ENCODE measurements at regions not wholly inside any gene's neighbourhood (a gene's known extent, or its start where the extent isn't known, plus 50 kb on each side); places are given as distances from the start of the nearest gene placed in this dataset.
A peak's percentile ranks its signal among the peaks of the same experiment; 100 is the strongest.

- Histone ChIP-seq H3K27ac (ENCODE audit: low read depth, low read length) (no peak overlapping the region), H3K4me1 (ENCODE audit: control insufficient read depth in 3 of 3, insufficient read depth in 3 of 3, low read length in 3 of 3) (peaks cover 0 to 3% (median 0%) of the 10 kb centered on the region in 3 donors), H3K36me3 (ENCODE audit: control insufficient read depth in 3 of 3, insufficient read depth in 3 of 3, low read length in 3 of 3) (no peaks in the 10 kb centered on the region), H3K4me3 (ENCODE audit: low read length in 3 of 3) (no peak overlapping the region), H3K9me3 (ENCODE audit: control insufficient read depth in 3 of 3, low read length in 3 of 3) (no peaks in the 10 kb centered on the region), H3K27me3 (ENCODE audit: control insufficient read depth in 3 of 3, insufficient read depth in 3 of 3, low read length in 3 of 3) (no peaks in the 10 kb centered on the region), H3K9ac (ENCODE audit: low read depth in 1 of 3, low read length in 3 of 3) (no peak overlapping the region)
Observed at GRCh38 chr1:115210302-115210711, 121.0 kb upstream of the TSPAN2 start.

GRCh38 chr1:115204513-115204912, 115.2 kb upstream of the TSPAN2 start:
- no peak overlapping the region for H3K27ac ChIP-seq (ENCODE audit: low read depth, low read length)
- H3K9me3 ChIP-seq (ENCODE audit: control insufficient read depth in 3 of 3, low read length in 3 of 3) = no peaks in the 10 kb centered on the region
- H3K4me3 ChIP-seq (ENCODE audit: low read length in 3 of 3) = no peak overlapping the region
- H3K27me3 ChIP-seq (ENCODE audit: control insufficient read depth in 3 of 3, insufficient read depth in 3 of 3, low read length in 3 of 3) = no peaks in the 10 kb centered on the region
- H3K9ac ChIP-seq (ENCODE audit: low read depth in 1 of 3, low read length in 3 of 3) = no peak overlapping the region
- H3K4me1 ChIP-seq (ENCODE audit: control insufficient read depth in 3 of 3, insufficient read depth in 3 of 3, low read length in 3 of 3) = no peaks in the 10 kb centered on the region
- no peaks in the 10 kb centered on the region for H3K36me3 ChIP-seq (ENCODE audit: control insufficient read depth in 3 of 3, insufficient read depth in 3 of 3, low read length in 3 of 3)

GRCh38 chr1:115203287-115203686, 114.0 kb upstream of the TSPAN2 start:
- H3K9ac ChIP-seq (ENCODE audit: low read depth in 1 of 3, low read length in 3 of 3) = no peak overlapping the region
- no peak overlapping the region for H3K4me3 ChIP-seq (ENCODE audit: low read length in 3 of 3)
- H3K4me1 ChIP-seq (ENCODE audit: control insufficient read depth in 3 of 3, insufficient read depth in 3 of 3, low read length in 3 of 3) = peaks cover 0 to 6% (median 0%) of the 10 kb centered on the region in 3 donors
- H3K27me3 ChIP-seq (ENCODE audit: control insufficient read depth in 3 of 3, insufficient read depth in 3 of 3, low read length in 3 of 3) = no peaks in the 10 kb centered on the region
- no peaks in the 10 kb centered on the region for H3K9me3 ChIP-seq (ENCODE audit: control insufficient read depth in 3 of 3, low read length in 3 of 3)
- H3K27ac ChIP-seq (ENCODE audit: low read depth, low read length) = no peak overlapping the region
- no peaks in the 10 kb centered on the region for H3K36me3 ChIP-seq (ENCODE audit: control insufficient read depth in 3 of 3, insufficient read depth in 3 of 3, low read length in 3 of 3)

DNA sequence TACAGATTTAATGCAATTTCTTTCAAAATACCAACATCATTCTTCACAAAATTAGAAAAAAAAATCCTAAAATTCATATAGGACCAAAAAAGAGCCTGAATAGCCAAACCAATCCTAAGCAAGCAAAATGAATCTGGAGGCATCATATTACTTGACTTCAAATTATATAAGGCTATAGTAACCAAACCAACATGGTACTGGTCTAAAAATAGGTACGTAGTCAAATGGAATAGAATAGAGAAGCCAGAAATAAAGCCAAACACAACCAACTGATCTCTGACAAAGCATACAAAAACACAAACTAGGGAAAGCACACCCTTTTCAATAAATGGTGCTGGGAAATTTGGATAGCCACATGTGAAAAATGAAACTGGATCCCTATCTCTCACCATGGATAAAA, 112.3 kb upstream of the TSPAN2 start:
- Histone ChIP-seq H3K4me1 (ENCODE audit: control insufficient read depth in 3 of 3, insufficient read depth in 3 of 3, low read length in 3 of 3) (peaks cover 0 to 17% (median 2%) of the 10 kb centered on the region in 3 donors), H3K9me3 (ENCODE audit: control insufficient read depth in 3 of 3, low read length in 3 of 3) (no peaks in the 10 kb centered on the region), H3K27me3 (ENCODE audit: control insufficient read depth in 3 of 3, insufficient read depth in 3 of 3, low read length in 3 of 3) (no peaks in the 10 kb centered on the region), H3K36me3 (ENCODE audit: control insufficient read depth in 3 of 3, insufficient read depth in 3 of 3, low read length in 3 of 3) (no peaks in the 10 kb centered on the region), H3K4me3 (ENCODE audit: low read length in 3 of 3) (no peak overlapping the region), H3K9ac (ENCODE audit: low read depth in 1 of 3, low read length in 3 of 3) (no peak overlapping the region), H3K27ac (ENCODE audit: low read depth, low read length) (peak overlapping the region; percentile 17)

DNA sequence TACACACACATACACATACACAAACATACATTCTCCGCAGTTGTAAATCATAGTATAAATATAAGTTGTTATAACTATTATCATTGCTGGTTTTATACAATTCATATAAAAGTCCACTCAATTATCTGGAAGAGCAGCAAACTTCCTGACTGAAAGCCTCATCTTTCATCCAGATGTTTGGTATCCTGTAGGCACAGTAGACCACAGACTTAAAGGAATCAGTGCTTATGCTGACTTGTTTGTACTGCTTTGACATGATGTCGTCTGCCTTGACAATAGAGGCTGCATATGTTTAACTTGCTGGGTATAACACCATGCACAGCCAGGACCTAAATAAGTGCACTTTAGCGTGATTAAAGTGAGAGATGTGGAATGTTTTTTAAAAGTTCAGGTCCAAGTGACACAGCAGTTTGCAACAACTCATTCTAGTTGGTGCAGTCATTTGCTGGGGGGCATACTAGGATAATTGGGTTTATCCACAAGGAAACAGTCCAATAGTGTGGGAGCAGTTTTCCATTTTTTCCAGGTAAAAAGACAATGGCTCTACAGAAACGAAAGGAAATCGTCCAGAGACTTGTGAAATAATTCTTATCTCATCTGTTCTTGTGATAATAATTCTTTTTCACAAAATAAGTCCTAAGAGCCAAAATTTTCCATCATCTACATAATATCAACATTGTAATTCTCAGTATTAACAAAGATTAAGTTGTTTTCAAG, 110.3 kb upstream of the TSPAN2 start:
- H3K9ac ChIP-seq (ENCODE audit: low read depth in 1 of 3, low read length in 3 of 3) = no peak overlapping the region
- no peak overlapping the region for H3K27ac ChIP-seq (ENCODE audit: low read depth, low read length)
- peaks cover 0 to 19% (median 11%) of the 10 kb centered on the region in 3 donors for H3K4me1 ChIP-seq (ENCODE audit: control insufficient read depth in 3 of 3, insufficient read depth in 3 of 3, low read length in 3 of 3)
- no peaks in the 10 kb centered on the region for H3K36me3 ChIP-seq (ENCODE audit: control insufficient read depth in 3 of 3, insufficient read depth in 3 of 3, low read length in 3 of 3)
- no peak overlapping the region for H3K4me3 ChIP-seq (ENCODE audit: low read length in 3 of 3)
- H3K27me3 ChIP-seq (ENCODE audit: control insufficient read depth in 3 of 3, insufficient read depth in 3 of 3, low read length in 3 of 3) = no peaks in the 10 kb centered on the region
- H3K9me3 ChIP-seq (ENCODE audit: control insufficient read depth in 3 of 3, low read length in 3 of 3) = no peaks in the 10 kb centered on the region

DNA sequence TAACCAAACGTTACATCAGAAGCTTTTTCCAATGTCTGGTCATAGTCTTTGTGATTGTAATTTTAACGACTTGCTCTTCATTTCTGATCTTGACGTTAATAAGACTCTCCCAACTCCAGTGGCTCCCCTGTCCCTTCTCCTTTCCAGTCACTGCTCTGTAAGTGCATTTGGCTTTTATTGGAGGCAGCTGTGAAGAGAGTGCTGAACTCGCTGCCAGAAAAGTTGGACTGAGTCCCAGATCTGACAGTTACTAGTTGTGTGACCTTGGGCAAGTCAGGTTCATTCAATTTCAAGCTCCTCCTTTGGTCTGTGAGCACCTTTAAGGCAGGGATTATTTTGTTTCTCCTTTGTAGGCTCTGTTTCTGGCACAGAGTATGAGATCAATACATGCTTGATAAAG, 109.6 kb upstream of the TSPAN2 start:
- peaks cover 0 to 26% (median 18%) of the 10 kb centered on the region in 3 donors for H3K4me1 ChIP-seq (ENCODE audit: control insufficient read depth in 3 of 3, insufficient read depth in 3 of 3, low read length in 3 of 3)
- H3K27ac ChIP-seq (ENCODE audit: low read depth, low read length) = no peak overlapping the region

GRCh38 chr1:115196296-115196695, 107.0 kb upstream of the TSPAN2 start:
- Histone ChIP-seq H3K4me1 (ENCODE audit: control insufficient read depth in 3 of 3, insufficient read depth in 3 of 3, low read length in 3 of 3) (peaks cover 0 to 34% (median 26%) of the 10 kb centered on the region in 3 donors), H3K27ac (ENCODE audit: low read depth, low read length) (no peak overlapping the region), H3K9ac (ENCODE audit: low read depth in 1 of 3, low read length in 3 of 3) (no peak overlapping the region), H3K9me3 (ENCODE audit: control insufficient read depth in 3 of 3, low read length in 3 of 3) (no peaks in the 10 kb centered on the region), H3K36me3 (ENCODE audit: control insufficient read depth in 3 of 3, insufficient read depth in 3 of 3, low read length in 3 of 3) (no peaks in the 10 kb centered on the region), H3K4me3 (ENCODE audit: low read length in 3 of 3) (no peak overlapping the region), H3K27me3 (ENCODE audit: control insufficient read depth in 3 of 3, insufficient read depth in 3 of 3, low read length in 3 of 3) (no peaks in the 10 kb centered on the region)

More for the DNA sequence above, 109.6 kb upstream of the TSPAN2 start:
- Histone ChIP-seq H3K9ac (ENCODE audit: low read depth in 1 of 3, low read length in 3 of 3) (no peak overlapping the region), H3K9me3 (ENCODE audit: control insufficient read depth in 3 of 3, low read length in 3 of 3) (no peaks in the 10 kb centered on the region), H3K4me3 (ENCODE audit: low read length in 3 of 3) (no peak overlapping the region), H3K36me3 (ENCODE audit: control insufficient read depth in 3 of 3, insufficient read depth in 3 of 3, low read length in 3 of 3) (no peaks in the 10 kb centered on the region), H3K27me3 (ENCODE audit: control insufficient read depth in 3 of 3, insufficient read depth in 3 of 3, low read length in 3 of 3) (no peaks in the 10 kb centered on the region)

DNA sequence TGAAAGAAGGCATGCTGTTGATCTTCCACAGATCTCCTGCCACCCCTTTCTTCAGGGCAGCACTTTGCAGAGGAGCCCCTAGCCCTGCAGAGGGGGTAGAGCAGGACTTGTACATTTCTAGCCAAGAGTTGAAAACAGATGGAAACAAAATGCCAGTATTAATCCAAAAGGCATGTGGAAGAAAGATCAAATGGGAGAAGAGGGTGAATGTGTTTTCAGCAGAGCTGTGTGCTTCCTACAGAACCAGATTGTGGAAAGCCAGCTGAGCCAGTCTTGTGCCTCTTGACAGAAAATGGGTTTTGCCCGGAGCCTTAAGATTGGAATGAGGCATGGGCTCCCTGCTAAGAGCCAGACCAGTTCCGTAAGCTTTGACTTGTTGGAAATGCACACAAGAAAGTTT, 105.2 kb upstream of the TSPAN2 start:
- no peaks in the 10 kb centered on the region for H3K27me3 ChIP-seq (ENCODE audit: control insufficient read depth in 3 of 3, insufficient read depth in 3 of 3, low read length in 3 of 3)
- no peak overlapping the region for H3K27ac ChIP-seq (ENCODE audit: low read depth, low read length)
- H3K36me3 ChIP-seq (ENCODE audit: control insufficient read depth in 3 of 3, insufficient read depth in 3 of 3, low read length in 3 of 3) = no peaks in the 10 kb centered on the region
- peaks cover 13 to 49% (median 38%) of the 10 kb centered on the region in 3 donors for H3K4me1 ChIP-seq (ENCODE audit: control insufficient read depth in 3 of 3, insufficient read depth in 3 of 3, low read length in 3 of 3)
- H3K9ac ChIP-seq (ENCODE audit: low read depth in 1 of 3, low read length in 3 of 3) = no peak overlapping the region
- H3K9me3 ChIP-seq (ENCODE audit: control insufficient read depth in 3 of 3, low read length in 3 of 3) = no peaks in the 10 kb centered on the region
- no peak overlapping the region for H3K4me3 ChIP-seq (ENCODE audit: low read length in 3 of 3)

GRCh38 chr1:115193046-115193828, 103.9 kb upstream of the TSPAN2 start:
- peaks cover 17 to 43% (median 38%) of the 10 kb centered on the region in 3 donors for H3K4me1 ChIP-seq (ENCODE audit: control insufficient read depth in 3 of 3, insufficient read depth in 3 of 3, low read length in 3 of 3)
- H3K4me3 ChIP-seq (ENCODE audit: low read length in 3 of 3) = no peak overlapping the region
- no peak overlapping the region for H3K27ac ChIP-seq (ENCODE audit: low read depth, low read length)
- no peak overlapping the region for H3K9ac ChIP-seq (ENCODE audit: low read depth in 1 of 3, low read length in 3 of 3)
- H3K9me3 ChIP-seq (ENCODE audit: control insufficient read depth in 3 of 3, low read length in 3 of 3) = no peaks in the 10 kb centered on the region
- H3K36me3 ChIP-seq (ENCODE audit: control insufficient read depth in 3 of 3, insufficient read depth in 3 of 3, low read length in 3 of 3) = no peaks in the 10 kb centered on the region
- H3K27me3 ChIP-seq (ENCODE audit: control insufficient read depth in 3 of 3, insufficient read depth in 3 of 3, low read length in 3 of 3) = no peaks in the 10 kb centered on the region

- no peak overlapping the region for H3K4me3 ChIP-seq (ENCODE audit: low read length in 3 of 3)
- H3K9me3 ChIP-seq (ENCODE audit: control insufficient read depth in 3 of 3, low read length in 3 of 3) = no peaks in the 10 kb centered on the region
- peaks cover 17 to 41% (median 38%) of the 10 kb centered on the region in 3 donors for H3K4me1 ChIP-seq (ENCODE audit: control insufficient read depth in 3 of 3, insufficient read depth in 3 of 3, low read length in 3 of 3)
- H3K9ac ChIP-seq (ENCODE audit: low read depth in 1 of 3, low read length in 3 of 3) = no peak overlapping the region
- H3K27ac ChIP-seq (ENCODE audit: low read depth, low read length) = no peak overlapping the region
- H3K27me3 ChIP-seq (ENCODE audit: control insufficient read depth in 3 of 3, insufficient read depth in 3 of 3, low read length in 3 of 3) = no peaks in the 10 kb centered on the region
- no peaks in the 10 kb centered on the region for H3K36me3 ChIP-seq (ENCODE audit: control insufficient read depth in 3 of 3, insufficient read depth in 3 of 3, low read length in 3 of 3)
Observed at GRCh38 chr1:115192200-115192767, 103.0 kb upstream of the TSPAN2 start.

All from skeletal muscle tissue (tissue), 3 donors.